HL-60 (cell line): ENCODE measurements at regions not wholly inside any gene's neighbourhood (a gene's known extent, or its start where the extent isn't known, plus 50 kb on each side); places are given as distances from the start of the nearest gene placed in this dataset.
"Not testable (repeated sequence)": the region's sequence is repeated elsewhere in the genome, so short reads cannot be mapped to it uniquely, and the experiment has no call there.

Experiments
- POLR2AphosphoS5 ChIP-seq: IDR thresholded peaks from 2 replicates; pipeline ENCODE4 v1.6.1; 2012; ENCODE audit warnings: low read depth
- SPI1 ChIP-seq: IDR thresholded peaks from 2 replicates; pipeline ENCODE4 v1.6.1; 2012; ENCODE audit warnings: low read depth, mild to moderate bottlenecking, borderline replicate concordance
- TF ChIP-seq, protein P1 (sequence below): IDR thresholded peaks from one replicate; pipeline ENCODE4 v1.5.1; 2011; ENCODE audit warnings: low read length, control low read depth, inconsistent platforms; ENCODE audit not compliant: insufficient read depth
- TF ChIP-seq, protein P2 (sequence below): IDR thresholded peaks from 2 replicates; pipeline ENCODE4 v1.6.1; 2012; ENCODE audit warnings: low read depth; ENCODE audit not compliant: insufficient replicate concordance

DNA sequence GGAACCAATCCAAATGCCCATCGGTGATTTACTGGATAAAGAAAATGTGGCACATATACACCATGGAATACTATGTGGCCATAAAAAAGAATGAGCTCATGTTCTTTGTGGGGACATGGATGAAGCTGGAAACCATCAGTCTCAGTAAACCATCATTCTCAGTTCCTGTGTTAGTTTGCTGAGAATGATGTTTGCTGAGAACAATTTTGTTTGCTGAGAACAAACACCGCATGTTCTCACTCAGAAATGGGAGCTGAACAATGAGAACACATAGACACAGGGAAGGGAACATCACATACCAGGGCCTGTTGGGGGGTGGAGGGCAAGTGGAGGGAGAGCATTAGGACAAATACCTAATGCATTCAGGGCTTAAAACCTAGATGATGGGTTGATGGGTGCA lies 185.5 kb downstream of the ANXA1 start:
- TF ChIP-seq, protein P1, sequence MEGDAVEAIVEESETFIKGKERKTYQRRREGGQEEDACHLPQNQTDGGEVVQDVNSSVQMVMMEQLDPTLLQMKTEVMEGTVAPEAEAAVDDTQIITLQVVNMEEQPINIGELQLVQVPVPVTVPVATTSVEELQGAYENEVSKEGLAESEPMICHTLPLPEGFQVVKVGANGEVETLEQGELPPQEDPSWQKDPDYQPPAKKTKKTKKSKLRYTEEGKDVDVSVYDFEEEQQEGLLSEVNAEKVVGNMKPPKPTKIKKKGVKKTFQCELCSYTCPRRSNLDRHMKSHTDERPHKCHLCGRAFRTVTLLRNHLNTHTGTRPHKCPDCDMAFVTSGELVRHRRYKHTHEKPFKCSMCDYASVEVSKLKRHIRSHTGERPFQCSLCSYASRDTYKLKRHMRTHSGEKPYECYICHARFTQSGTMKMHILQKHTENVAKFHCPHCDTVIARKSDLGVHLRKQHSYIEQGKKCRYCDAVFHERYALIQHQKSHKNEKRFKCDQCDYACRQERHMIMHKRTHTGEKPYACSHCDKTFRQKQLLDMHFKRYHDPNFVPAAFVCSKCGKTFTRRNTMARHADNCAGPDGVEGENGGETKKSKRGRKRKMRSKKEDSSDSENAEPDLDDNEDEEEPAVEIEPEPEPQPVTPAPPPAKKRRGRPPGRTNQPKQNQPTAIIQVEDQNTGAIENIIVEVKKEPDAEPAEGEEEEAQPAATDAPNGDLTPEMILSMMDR, result not testable (repeated sequence)
- TF ChIP-seq POLR2AphosphoS5, SPI1: not testable (repeated sequence)
- TF ChIP-seq, protein P2, sequence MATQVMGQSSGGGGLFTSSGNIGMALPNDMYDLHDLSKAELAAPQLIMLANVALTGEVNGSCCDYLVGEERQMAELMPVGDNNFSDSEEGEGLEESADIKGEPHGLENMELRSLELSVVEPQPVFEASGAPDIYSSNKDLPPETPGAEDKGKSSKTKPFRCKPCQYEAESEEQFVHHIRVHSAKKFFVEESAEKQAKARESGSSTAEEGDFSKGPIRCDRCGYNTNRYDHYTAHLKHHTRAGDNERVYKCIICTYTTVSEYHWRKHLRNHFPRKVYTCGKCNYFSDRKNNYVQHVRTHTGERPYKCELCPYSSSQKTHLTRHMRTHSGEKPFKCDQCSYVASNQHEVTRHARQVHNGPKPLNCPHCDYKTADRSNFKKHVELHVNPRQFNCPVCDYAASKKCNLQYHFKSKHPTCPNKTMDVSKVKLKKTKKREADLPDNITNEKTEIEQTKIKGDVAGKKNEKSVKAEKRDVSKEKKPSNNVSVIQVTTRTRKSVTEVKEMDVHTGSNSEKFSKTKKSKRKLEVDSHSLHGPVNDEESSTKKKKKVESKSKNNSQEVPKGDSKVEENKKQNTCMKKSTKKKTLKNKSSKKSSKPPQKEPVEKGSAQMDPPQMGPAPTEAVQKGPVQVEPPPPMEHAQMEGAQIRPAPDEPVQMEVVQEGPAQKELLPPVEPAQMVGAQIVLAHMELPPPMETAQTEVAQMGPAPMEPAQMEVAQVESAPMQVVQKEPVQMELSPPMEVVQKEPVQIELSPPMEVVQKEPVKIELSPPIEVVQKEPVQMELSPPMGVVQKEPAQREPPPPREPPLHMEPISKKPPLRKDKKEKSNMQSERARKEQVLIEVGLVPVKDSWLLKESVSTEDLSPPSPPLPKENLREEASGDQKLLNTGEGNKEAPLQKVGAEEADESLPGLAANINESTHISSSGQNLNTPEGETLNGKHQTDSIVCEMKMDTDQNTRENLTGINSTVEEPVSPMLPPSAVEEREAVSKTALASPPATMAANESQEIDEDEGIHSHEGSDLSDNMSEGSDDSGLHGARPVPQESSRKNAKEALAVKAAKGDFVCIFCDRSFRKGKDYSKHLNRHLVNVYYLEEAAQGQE, result not testable (repeated sequence)
